ENCODE measurements at regions not wholly inside any gene's neighbourhood (a gene's known extent, or its start where the extent isn't known, plus 50 kb on each side); places are given as distances from the start of the nearest gene placed in this dataset.

- peak; percentile 94 for TF ChIP-seq YY1 (IDR thresholded peaks at IDR 0.05; ENCODE audit: low read depth, low read length)
- peak; percentile 73 for TF ChIP-seq FOS (IDR thresholded peaks at IDR 0.05; ENCODE audit: borderline replicate concordance, extremely low read depth, insufficient read length)
- peak; percentile 68; the same call in 1 of the 2 replicates for TF ChIP-seq ZBED1 (IDR thresholded peaks at IDR 0.05; ENCODE audit: borderline replicate concordance)
- TF ChIP-seq EP300 (IDR thresholded peaks at IDR 0.05; ENCODE audit: borderline replicate concordance in 1 of 2, control insufficient read depth in 1 of 2, low read depth in 2 of 2, low read length in 2 of 2): no peak
- TF ChIP-seq NR2C2 (IDR thresholded peaks at IDR 0.05; ENCODE audit: borderline replicate concordance, control insufficient read depth, insufficient read length, low read depth): no peak
- no peak for TF ChIP-seq NRF1 (conservative IDR thresholded peaks at IDR 0.05; ENCODE audit: low read depth, low read length)
- TF ChIP-seq NR2F1 (conservative IDR thresholded peaks at IDR 0.05): peak; percentile 91
- TF ChIP-seq BACH1 (IDR thresholded peaks at IDR 0.05; ENCODE audit: borderline replicate concordance): peak; percentile 63
- TF ChIP-seq KDM1A (IDR thresholded peaks at IDR 0.05; ENCODE audit: borderline replicate concordance): no peak
- TF ChIP-seq EED (IDR thresholded peaks at IDR 0.05; ENCODE audit: low read depth): no peak
- no peak for TF ChIP-seq STAT1 (conservative IDR thresholded peaks at IDR 0.05)
- TF ChIP-seq, protein P1, sequence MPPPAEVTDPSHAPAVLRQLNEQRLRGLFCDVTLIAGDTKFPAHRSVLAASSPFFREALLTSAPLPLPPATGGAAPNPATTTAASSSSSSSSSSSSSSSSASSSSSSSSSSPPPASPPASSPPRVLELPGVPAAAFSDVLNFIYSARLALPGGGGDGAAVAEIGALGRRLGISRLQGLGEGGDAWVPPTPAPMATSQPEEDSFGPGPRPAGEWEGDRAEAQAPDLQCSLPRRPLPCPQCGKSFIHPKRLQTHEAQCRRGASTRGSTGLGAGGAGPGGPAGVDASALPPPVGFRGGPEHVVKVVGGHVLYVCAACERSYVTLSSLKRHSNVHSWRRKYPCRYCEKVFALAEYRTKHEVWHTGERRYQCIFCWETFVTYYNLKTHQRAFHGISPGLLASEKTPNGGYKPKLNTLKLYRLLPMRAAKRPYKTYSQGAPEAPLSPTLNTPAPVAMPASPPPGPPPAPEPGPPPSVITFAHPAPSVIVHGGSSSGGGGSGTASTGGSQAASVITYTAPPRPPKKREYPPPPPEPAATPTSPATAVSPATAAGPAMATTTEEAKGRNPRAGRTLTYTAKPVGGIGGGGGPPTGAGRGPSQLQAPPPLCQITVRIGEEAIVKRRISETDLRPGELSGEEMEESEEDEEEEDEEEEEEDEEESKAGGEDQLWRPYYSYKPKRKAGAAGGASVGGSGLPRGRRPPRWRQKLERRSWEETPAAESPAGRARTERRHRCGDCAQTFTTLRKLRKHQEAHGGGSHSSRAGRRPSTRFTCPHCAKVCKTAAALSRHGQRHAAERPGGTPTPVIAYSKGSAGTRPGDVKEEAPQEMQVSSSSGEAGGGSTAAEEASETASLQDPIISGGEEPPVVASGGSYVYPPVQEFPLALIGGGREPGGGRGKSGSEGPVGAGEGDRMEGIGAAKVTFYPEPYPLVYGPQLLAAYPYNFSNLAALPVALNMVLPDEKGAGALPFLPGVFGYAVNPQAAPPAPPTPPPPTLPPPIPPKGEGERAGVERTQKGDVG (CRISPR knock-in tag; IDR thresholded peaks at IDR 0.05): no peak
- no peak for TF ChIP-seq ZNF384 (IDR thresholded peaks at IDR 0.05; ENCODE audit: borderline replicate concordance, low read depth, low read length)
- no peak for TF ChIP-seq MTA3 (IDR thresholded peaks at IDR 0.05; ENCODE audit: borderline replicate concordance, low read length)
- TF ChIP-seq RCOR1 (conservative IDR thresholded peaks at IDR 0.05; ENCODE audit: low read depth, low read length): 0 out of 2 replicates have a peak, but pooled peaks have one; percentile 67
- no peak for TF ChIP-seq MYC (IDR thresholded peaks at IDR 0.05; ENCODE audit: insufficient read depth, insufficient read length, insufficient replicate concordance, low read length, severe bottlenecking)
- peak; percentile 53 for TF ChIP-seq KLF5 (IDR thresholded peaks at IDR 0.05; ENCODE audit: partially characterized antibody)
- TF ChIP-seq ESRRA (IDR thresholded peaks at IDR 0.05; ENCODE audit: low read length): peak; percentile 70; the same call in 1 of the 2 replicates
- TF ChIP-seq POLR2AphosphoS5 (IDR thresholded peaks at IDR 0.05; ENCODE audit: low read length): peak; percentile 99
- no peak for TF ChIP-seq PKNOX1 (IDR thresholded peaks at IDR 0.05)
- TF ChIP-seq HDAC6 (IDR thresholded peaks at IDR 0.05; ENCODE audit: unreplicated experiment): peak; percentile 44
- 0 out of 2 replicates have a peak, but pooled peaks have one; percentile 8 for TF ChIP-seq BRCA1 (IDR thresholded peaks at IDR 0.05; ENCODE audit: low read depth, low read length)
- peak; percentile 92 for TF ChIP-seq CBFB (IDR thresholded peaks at IDR 0.05; ENCODE audit: low read depth)
- TF ChIP-seq, protein P2, sequence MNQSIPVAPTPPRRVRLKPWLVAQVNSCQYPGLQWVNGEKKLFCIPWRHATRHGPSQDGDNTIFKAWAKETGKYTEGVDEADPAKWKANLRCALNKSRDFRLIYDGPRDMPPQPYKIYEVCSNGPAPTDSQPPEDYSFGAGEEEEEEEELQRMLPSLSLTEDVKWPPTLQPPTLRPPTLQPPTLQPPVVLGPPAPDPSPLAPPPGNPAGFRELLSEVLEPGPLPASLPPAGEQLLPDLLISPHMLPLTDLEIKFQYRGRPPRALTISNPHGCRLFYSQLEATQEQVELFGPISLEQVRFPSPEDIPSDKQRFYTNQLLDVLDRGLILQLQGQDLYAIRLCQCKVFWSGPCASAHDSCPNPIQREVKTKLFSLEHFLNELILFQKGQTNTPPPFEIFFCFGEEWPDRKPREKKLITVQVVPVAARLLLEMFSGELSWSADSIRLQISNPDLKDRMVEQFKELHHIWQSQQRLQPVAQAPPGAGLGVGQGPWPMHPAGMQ (IDR thresholded peaks at IDR 0.05; ENCODE audit: borderline replicate concordance): no peak
These were observed 160.3 kb upstream of the ZNF267 start (continued) for GRCh38 chr16:31713071-31713944.

Data from GM12878 (cell line).